ENCODE measurements at regions not wholly inside any gene's neighbourhood (a gene's known extent, or its start where the extent isn't known, plus 50 kb on each side); places are given as distances from the start of the nearest gene placed in this dataset.

- TF ChIP-seq CTCF (IDR thresholded peaks at IDR 0.05), result no peak
- TF ChIP-seq EZH2phosphoT487 (IDR thresholded peaks at IDR 0.05), result no peak
- no peak for TF ChIP-seq EZH2 (IDR thresholded peaks at IDR 0.05)
Measured at GRCh38 chr5:126267438-126267837, 155.8 kb upstream of the GRAMD2B start.
